ENCODE measurements at regions not wholly inside any gene's neighbourhood (a gene's known extent, or its start where the extent isn't known, plus 50 kb on each side); places are given as distances from the start of the nearest gene placed in this dataset.

DNA sequence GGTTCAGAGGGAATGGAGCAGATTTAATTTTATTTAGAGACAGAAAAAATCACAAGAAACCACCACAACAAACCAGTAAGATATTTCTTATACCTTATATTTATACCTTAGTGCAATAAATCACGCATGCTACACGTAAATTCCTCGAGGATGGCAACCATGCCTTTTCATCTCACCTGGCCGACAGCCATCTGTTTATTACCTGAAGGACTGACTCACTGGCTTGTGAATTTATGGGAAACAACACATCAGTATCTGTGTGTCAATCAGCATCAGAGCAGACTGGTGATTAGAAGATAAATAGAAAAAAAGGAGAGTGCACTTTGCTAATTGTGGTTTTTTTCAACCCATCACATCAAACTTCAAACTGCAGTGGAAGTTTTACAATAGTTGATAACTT, 58.4 kb downstream of the S1PR1 start:
- H3K36me3 ChIP-seq (ENCODE audit: control insufficient read depth in 2 of 4, insufficient read depth in 4 of 4, low read length in 3 of 4): no peaks in the 10 kb centered on the region
- ChIA-PET CTCF (ENCODE audit: partially characterized antibody) (interaction anchor here (0.7 to 3.2 kb wide), 6 partner anchors 10 to 159 kb away, joined by 3 to 15 read pairs (median 4); no protein-coding TSS in a partner anchor), POLR2A (ENCODE audit: partially characterized antibody) (no interaction called here)
- no peak overlapping the region for H3K4me3 ChIP-seq (ENCODE audit: extremely low read depth in 1 of 4, insufficient read depth in 2 of 4, low read depth in 3 of 4, low read length in 4 of 4)
- no peak overlapping the region for H2BK20ac ChIP-seq (ENCODE audit: low read length)
- H2BK12ac ChIP-seq (ENCODE audit: low read depth, low read length): no peak overlapping the region
- no peaks in the 10 kb centered on the region for H3K79me1 ChIP-seq (ENCODE audit: low read depth, low read length)
- no peak overlapping the region for H3K27ac ChIP-seq (ENCODE audit: low read depth, low read length)
- H4K8ac ChIP-seq (ENCODE audit: extremely low read depth, insufficient read depth, low read length): no peak overlapping the region
- H3K4me1 ChIP-seq (replicated peaks in 1 of 4; ENCODE audit: control insufficient read depth in 3 of 4, insufficient read depth in 4 of 4, low read length in 3 of 4): peaks cover 0 to 4% (median 0%) of the 10 kb centered on the region in 4 experiments; a peak in 1 of 7 replicates
- H3K79me2 ChIP-seq (ENCODE audit: control insufficient read depth in 1 of 2, insufficient read depth in 2 of 2, low read length in 2 of 2): no peaks in the 10 kb centered on the region
- no peak for DNase-seq (ENCODE audit: low read depth in 1 of 2, low spot score in 2 of 2)
- H3K18ac ChIP-seq (ENCODE audit: extremely low read depth, low read length): no peak overlapping the region
- no peak for FAIRE-seq
- no peak overlapping the region for H3K23ac ChIP-seq (ENCODE audit: insufficient read length)
- WGBS, 2 experiments (ENCODE audit: extremely low coverage in 1 of 2, insufficient coverage in 1 of 2, insufficient read length in 1 of 2, insufficient replicate concordance in 2 of 2, low coverage in 1 of 2, low lambda C conversion rate in 2 of 2, missing lambda C conversion rate in 1 of 2): 94% methylated on average over 4 of the region's 4 CpGs; no CpG with 5 or more reads in 1 of the 2 experiments
- H3K27me3 ChIP-seq (replicated peaks in 1 of 4; ENCODE audit: control insufficient read depth in 3 of 4, extremely low read depth in 1 of 4, insufficient read depth in 3 of 4, low read length in 3 of 4): no peaks in the 10 kb centered on the region
- H2BK5ac ChIP-seq (ENCODE audit: low read depth, low read length): no peak overlapping the region
- H3K9ac ChIP-seq (replicated peaks in 1 of 4; ENCODE audit: extremely low read depth in 1 of 4, low read depth in 3 of 4, low read length in 3 of 4): no peak overlapping the region
- H3K14ac ChIP-seq (ENCODE audit: insufficient read length): no peak overlapping the region
- H3K23me2 ChIP-seq (ENCODE audit: low read depth, low read length): no peaks in the 10 kb centered on the region
- no peaks in the 10 kb centered on the region for H3K9me3 ChIP-seq (ENCODE audit: insufficient read depth in 2 of 2, low read depth in 1 of 2, low read length in 1 of 2)
- no peak overlapping the region for H3K56ac ChIP-seq (replicated peaks; ENCODE audit: insufficient read length, low read depth, low read length)
- no peak overlapping the region for H4K91ac ChIP-seq (replicated peaks; ENCODE audit: insufficient read length, low read length)
- no peak overlapping the region for H3K4ac ChIP-seq (replicated peaks; ENCODE audit: insufficient read length, low read depth, low read length)
- H4K5ac ChIP-seq (ENCODE audit: insufficient read length, low read depth, low read length): no peak overlapping the region
- no peak overlapping the region for H2BK15ac ChIP-seq (ENCODE audit: low read length)
- no peak overlapping the region for H3K4me2 ChIP-seq (ENCODE audit: insufficient read depth in 1 of 2, low read depth in 2 of 2, low read length in 2 of 2)
- no peak overlapping the region for H2AK5ac ChIP-seq (ENCODE audit: low read depth, low read length)
- H2AFZ ChIP-seq (ENCODE audit: low read length): no peak overlapping the region
- H2BK120ac ChIP-seq (replicated peaks; ENCODE audit: low read depth, low read length): no peak overlapping the region
- no peaks in the 10 kb centered on the region for H4K20me1 ChIP-seq (replicated peaks in 1 of 2; ENCODE audit: control insufficient read depth in 1 of 2, insufficient read depth in 2 of 2, low read length in 2 of 2)
- TF ChIP-seq SUZ12 (IDR thresholded peaks at IDR 0.05; ENCODE audit: low read length) (no peak), BCL11A (IDR thresholded peaks at IDR 0.05; ENCODE audit: low read depth in 2 of 2, low read length in 2 of 2) (no peak), SIN3A (conservative IDR thresholded peaks at IDR 0.05 in 1 of 2, IDR thresholded peaks at IDR 0.05 in 1 of 2; ENCODE audit: low read depth in 1 of 2, low read length in 2 of 2) (no peak), CHD2 (IDR thresholded peaks at IDR 0.05; ENCODE audit: low read length) (no peak), TAF1 (IDR thresholded peaks at IDR 0.05; ENCODE audit: low read depth, low read length) (no peak), POLR2A (IDR thresholded peaks at IDR 0.05; ENCODE audit: control extremely low read depth in 1 of 2, low read depth in 2 of 2, low read length in 2 of 2) (no peak)
- TF ChIP-seq, protein P1, sequence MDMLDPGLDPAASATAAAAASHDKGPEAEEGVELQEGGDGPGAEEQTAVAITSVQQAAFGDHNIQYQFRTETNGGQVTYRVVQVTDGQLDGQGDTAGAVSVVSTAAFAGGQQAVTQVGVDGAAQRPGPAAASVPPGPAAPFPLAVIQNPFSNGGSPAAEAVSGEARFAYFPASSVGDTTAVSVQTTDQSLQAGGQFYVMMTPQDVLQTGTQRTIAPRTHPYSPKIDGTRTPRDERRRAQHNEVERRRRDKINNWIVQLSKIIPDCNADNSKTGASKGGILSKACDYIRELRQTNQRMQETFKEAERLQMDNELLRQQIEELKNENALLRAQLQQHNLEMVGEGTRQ (IDR thresholded peaks at IDR 0.05; ENCODE audit: low read length): no peak
